HG03432 (cell line): ENCODE measurements at regions not wholly inside any gene's neighbourhood (a gene's known extent, or its start where the extent isn't known, plus 50 kb on each side); places are given as distances from the start of the nearest gene placed in this dataset.

Experiments
- ATAC-seq: cut with Tn5 transposase; IDR thresholded peaks from one replicate; pipeline ENCODE4 v1.9.1; 2021; ENCODE audit warnings: mild to moderate bottlenecking, moderate library complexity; ENCODE audit not compliant: unreplicated experiment

GRCh38 chr6:37556881-37557644, 57.4 kb upstream of the CCDC167 start:
- peak; percentile 31 for ATAC-seq

- ATAC-seq, result no peak
Observed at GRCh38 chr6:37555040-37555781, 55.5 kb upstream of the CCDC167 start.

GRCh38 chr6:37554480-37554819, 54.8 kb upstream of the CCDC167 start:
- no peak for ATAC-seq

- no peak for ATAC-seq
Observed at GRCh38 chr6:37552267-37552666, 52.6 kb upstream of the CCDC167 start.

- no peak for ATAC-seq
Observed at GRCh38 chr6:37551867-37552266, 52.2 kb upstream of the CCDC167 start.

GRCh38 chr6:37551446-37551845, 51.8 kb upstream of the CCDC167 start:
- ATAC-seq, result no peak

- ATAC-seq, result no peak
Observed at GRCh38 chr6:37551002-37551401, 51.3 kb upstream of the CCDC167 start.

GRCh38 chr6:37550191-37550831, 50.6 kb upstream of the CCDC167 start:
- ATAC-seq, result no peak

GRCh38 chr6:37549558-37549957, 49.9 kb upstream of the CCDC167 start:
- no peak for ATAC-seq
